HUES6 (cell line): ENCODE measurements at regions not wholly inside any gene's neighbourhood (a gene's known extent, or its start where the extent isn't known, plus 50 kb on each side); places are given as distances from the start of the nearest gene placed in this dataset.

Experiments
- H3K27ac ChIP-seq: 2 replicates; pipeline ENCODE4 v1.7.0; 2013; ENCODE audit warnings: low read depth, mild to moderate bottlenecking, low read length, inconsistent platforms
- H3K27me3 ChIP-seq: 2 replicates; pipeline ENCODE4 v1.6.1; 2013; ENCODE audit warnings: low read length; ENCODE audit not compliant: control insufficient read depth, insufficient read depth
- H3K36me3 ChIP-seq: 2 replicates; pipeline ENCODE4 v1.6.1; 2013; ENCODE audit warnings: low read length; ENCODE audit not compliant: control insufficient read depth, insufficient read depth
- H3K4me1 ChIP-seq: 2 replicates; pipeline ENCODE4 v1.6.1; 2013; ENCODE audit warnings: low read length; ENCODE audit not compliant: control insufficient read depth, insufficient read depth
- H3K4me3 ChIP-seq: 2 replicates; pipeline ENCODE4 v1.5.1; 2013; ENCODE audit warnings: low read depth, low read length
- H3K9ac ChIP-seq: one replicate; pipeline ENCODE4 v1.6.1; 2013; ENCODE audit warnings: mild to moderate bottlenecking, low read length
- H3K9me3 ChIP-seq: 2 replicates; pipeline ENCODE4 v1.6.1; 2013; ENCODE audit warnings: low read depth, low read length; ENCODE audit not compliant: control insufficient read depth, insufficient read depth

GRCh38 chr6:19997104-19997503 is 159.9 kb downstream of the ID4 start:
- Histone ChIP-seq H3K27ac (no peak overlapping the region), H3K36me3 (no peaks in the 10 kb centered on the region), H3K9ac (no peak overlapping the region), H3K4me3 (no peak overlapping the region), H3K27me3 (0 out of 2 replicates have a peak, but pooled peaks cover 2% of the 10 kb centered on the region), H3K4me1 (peaks cover 7% of the 10 kb centered on the region; the same call in 1 of the 2 replicates), H3K9me3 (peaks cover 8% of the 10 kb centered on the region; the same call in 1 of the 2 replicates)

DNA sequence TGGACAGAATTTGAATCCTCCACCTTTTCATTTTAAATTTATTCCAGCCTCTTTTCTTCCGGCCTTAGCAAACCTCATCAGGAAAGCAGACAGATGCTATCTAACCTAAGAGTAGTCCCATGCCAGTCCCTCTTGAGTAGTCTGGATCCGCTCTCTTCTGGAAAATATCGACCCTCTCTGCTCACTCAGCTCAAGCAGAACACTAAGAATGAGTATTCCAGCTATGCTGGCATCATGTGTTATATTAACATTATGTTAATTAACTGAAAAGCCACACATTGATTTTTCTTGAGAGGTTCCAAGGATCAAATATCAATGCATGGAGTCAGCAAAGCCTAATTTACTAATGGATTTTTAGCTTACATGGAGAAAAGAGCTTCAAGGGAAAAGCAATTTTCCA is 161.4 kb downstream of the ID4 start:
- Histone ChIP-seq H3K36me3 (no peaks in the 10 kb centered on the region), H3K9me3 (peaks cover 8% of the 10 kb centered on the region; the same call in 1 of the 2 replicates), H3K4me3 (no peak overlapping the region), H3K9ac (no peak overlapping the region), H3K27ac (no peak overlapping the region), H3K27me3 (no peaks in the 10 kb centered on the region), H3K4me1 (peaks cover 7% of the 10 kb centered on the region; the same call in 1 of the 2 replicates)

GRCh38 chr6:19999319-20000191 is 162.4 kb downstream of the ID4 start:
- Histone ChIP-seq H3K9me3 (peaks cover 8% of the 10 kb centered on the region; the same call in 1 of the 2 replicates), H3K36me3 (no peaks in the 10 kb centered on the region), H3K9ac (no peak overlapping the region), H3K4me1 (peaks cover 7% of the 10 kb centered on the region; the same call in 1 of the 2 replicates), H3K27ac (no peak overlapping the region), H3K27me3 (no peaks in the 10 kb centered on the region), H3K4me3 (no peak overlapping the region)

- Histone ChIP-seq H3K4me3 (no peak overlapping the region), H3K9me3 (peaks cover 8% of the 10 kb centered on the region; the same call in 1 of the 2 replicates), H3K36me3 (no peaks in the 10 kb centered on the region), H3K27ac (no peak overlapping the region), H3K27me3 (no peaks in the 10 kb centered on the region), H3K4me1 (no peaks in the 10 kb centered on the region), H3K9ac (no peak overlapping the region)
These were observed 164.1 kb downstream of the ID4 start for GRCh38 chr6:20001286-20001685.

GRCh38 chr6:20006037-20006436 is 168.9 kb downstream of the ID4 start:
- Histone ChIP-seq H3K4me1 (no peaks in the 10 kb centered on the region), H3K4me3 (no peak overlapping the region), H3K27ac (no peak overlapping the region), H3K36me3 (no peaks in the 10 kb centered on the region), H3K9me3 (no peaks in the 10 kb centered on the region), H3K27me3 (no peaks in the 10 kb centered on the region), H3K9ac (no peak overlapping the region)

DNA sequence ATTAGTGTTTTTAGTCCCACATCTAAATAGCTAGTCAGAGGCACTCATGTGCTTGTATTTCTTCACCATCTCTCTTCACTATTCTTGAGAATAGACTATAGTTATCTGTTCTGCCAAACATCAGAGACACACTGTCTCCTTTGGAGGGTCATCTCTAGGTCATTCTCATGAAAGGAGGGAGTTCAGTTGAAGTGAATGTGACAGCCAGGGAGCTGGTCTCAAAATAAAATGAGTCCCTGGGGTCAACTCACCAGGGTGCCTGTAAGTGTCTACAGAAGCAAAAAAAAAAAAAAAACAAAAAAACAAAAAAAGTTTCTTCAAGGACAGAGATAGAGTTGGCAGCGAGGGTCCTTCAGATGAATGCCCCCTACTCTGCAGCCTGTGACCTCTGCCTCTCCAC is 171.0 kb downstream of the ID4 start:
- H3K9ac ChIP-seq: no peak overlapping the region
- no peaks in the 10 kb centered on the region for H3K36me3 ChIP-seq
- no peaks in the 10 kb centered on the region for H3K4me1 ChIP-seq
- no peaks in the 10 kb centered on the region for H3K9me3 ChIP-seq
- no peak overlapping the region for H3K4me3 ChIP-seq
- H3K27me3 ChIP-seq: no peaks in the 10 kb centered on the region
- H3K27ac ChIP-seq: no peak overlapping the region

GRCh38 chr6:20013066-20013861 is 176.1 kb downstream of the ID4 start:
- H3K27me3 ChIP-seq: no peaks in the 10 kb centered on the region
- no peaks in the 10 kb centered on the region for H3K9me3 ChIP-seq
- no peaks in the 10 kb centered on the region for H3K36me3 ChIP-seq
- H3K9ac ChIP-seq: no peak overlapping the region
- no peak overlapping the region for H3K4me3 ChIP-seq
- H3K4me1 ChIP-seq: peaks cover 10% of the 10 kb centered on the region
- H3K27ac ChIP-seq: no peak overlapping the region

DNA sequence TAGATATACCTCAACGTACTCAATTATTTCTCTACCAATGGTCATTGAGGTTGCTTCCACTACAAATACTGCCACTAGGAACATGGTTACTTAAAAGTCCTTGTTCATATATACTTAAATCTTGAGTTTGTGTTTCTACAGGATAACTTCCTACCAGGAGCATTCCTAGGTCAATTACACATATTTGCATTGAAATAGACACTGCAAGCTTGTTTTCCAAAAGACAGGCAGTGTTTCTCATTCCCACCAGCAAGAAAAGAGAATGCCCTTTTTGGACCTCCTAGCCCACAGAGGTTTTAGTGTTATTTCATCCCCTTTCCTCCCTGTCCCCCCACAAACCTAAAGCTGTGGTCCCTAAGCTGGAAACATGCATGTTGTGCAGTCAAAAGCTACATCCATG is 177.3 kb downstream of the ID4 start:
- peak overlapping the region; percentile 18; the same call in 1 of the 2 replicates for H3K27ac ChIP-seq
- no peak overlapping the region for H3K9ac ChIP-seq
- H3K27me3 ChIP-seq: no peaks in the 10 kb centered on the region
- no peaks in the 10 kb centered on the region for H3K9me3 ChIP-seq
- H3K4me3 ChIP-seq: no peak overlapping the region
- H3K36me3 ChIP-seq: no peaks in the 10 kb centered on the region
- peaks cover 10% of the 10 kb centered on the region for H3K4me1 ChIP-seq

DNA sequence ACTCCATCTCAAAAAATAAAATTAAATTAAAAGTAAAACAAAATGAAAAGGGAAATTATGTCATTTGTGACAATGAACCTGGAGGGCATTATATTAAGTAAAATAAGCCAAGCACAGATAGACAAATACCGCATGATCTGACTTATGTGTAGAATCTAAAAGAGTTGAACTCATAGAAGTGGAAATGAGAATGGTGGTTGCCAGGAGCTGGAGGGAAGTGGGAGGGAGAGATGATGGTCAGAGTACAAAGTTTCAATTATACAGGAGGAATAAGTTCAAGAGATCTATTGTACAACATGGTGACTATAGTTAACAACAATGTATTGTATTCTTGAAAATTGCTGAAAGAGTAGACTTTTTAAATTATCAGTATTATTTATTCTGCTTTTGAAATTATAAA is 183.4 kb downstream of the ID4 start:
- H3K27ac ChIP-seq: no peak overlapping the region
- no peaks in the 10 kb centered on the region for H3K27me3 ChIP-seq
- no peaks in the 10 kb centered on the region for H3K4me1 ChIP-seq
- H3K9ac ChIP-seq: no peak overlapping the region
- H3K36me3 ChIP-seq: no peaks in the 10 kb centered on the region
- no peaks in the 10 kb centered on the region for H3K9me3 ChIP-seq
- no peak overlapping the region for H3K4me3 ChIP-seq

- Histone ChIP-seq H3K36me3 (no peaks in the 10 kb centered on the region), H3K27me3 (no peaks in the 10 kb centered on the region), H3K4me1 (no peaks in the 10 kb centered on the region), H3K27ac (no peak overlapping the region), H3K9me3 (no peaks in the 10 kb centered on the region), H3K9ac (no peak overlapping the region), H3K4me3 (no peak overlapping the region)
These were observed 184.6 kb downstream of the ID4 start for GRCh38 chr6:20021795-20022194.
